ENCODE measurements at regions not wholly inside any gene's neighbourhood (a gene's known extent, or its start where the extent isn't known, plus 50 kb on each side); places are given as distances from the start of the nearest gene placed in this dataset.
A peak's percentile ranks its signal among the peaks of the same experiment; 100 is the strongest.

- no peak for TF ChIP-seq CTCF (IDR thresholded peaks at IDR 0.05)
- ATAC-seq, result no peak
- H3K4me3 ChIP-seq, result no peak overlapping the region
- H3K4me1 ChIP-seq, result no peaks in the 10 kb centered on the region
- H3K36me3 ChIP-seq, result no peaks in the 10 kb centered on the region
- H3K27ac ChIP-seq, result no peak overlapping the region
- intact Hi-C loops (cut with DNase I), result no loop called here
- no peaks in the 10 kb centered on the region for H3K9me3 ChIP-seq
- no peaks in the 10 kb centered on the region for H3K27me3 ChIP-seq (ENCODE audit: low read depth)
- no peak for DNase-seq
Measured at GRCh38 chrX:17292111-17292527, 82.9 kb upstream of the NHS start.

- H3K4me3 ChIP-seq, result no peak overlapping the region
- no peaks in the 10 kb centered on the region for H3K9me3 ChIP-seq
- DNase-seq (no peak), ATAC-seq (no peak)
- H3K36me3 ChIP-seq, result no peaks in the 10 kb centered on the region
- intact Hi-C loops (cut with DNase I), result no loop called here
- no peak for TF ChIP-seq CTCF (IDR thresholded peaks at IDR 0.05)
- H3K27me3 ChIP-seq (ENCODE audit: low read depth), result no peaks in the 10 kb centered on the region
- H3K4me1 ChIP-seq, result no peaks in the 10 kb centered on the region
- no peak overlapping the region for H3K27ac ChIP-seq
Measured at GRCh38 chrX:17294561-17294960, 80.4 kb upstream of the NHS start.

GRCh38 chrX:17295791-17296190 is 79.2 kb upstream of the NHS start:
- no peak for ATAC-seq
- H3K27ac ChIP-seq, result no peak overlapping the region
- H3K4me1 ChIP-seq, result no peaks in the 10 kb centered on the region
- H3K9me3 ChIP-seq, result no peaks in the 10 kb centered on the region
- no peaks in the 10 kb centered on the region for H3K36me3 ChIP-seq
- no peak for TF ChIP-seq CTCF (IDR thresholded peaks at IDR 0.05)
- H3K27me3 ChIP-seq (ENCODE audit: low read depth), result no peaks in the 10 kb centered on the region
- intact Hi-C loops (cut with DNase I), result no loop called here
- DNase-seq, result no peak
- H3K4me3 ChIP-seq, result no peak overlapping the region

- no peak for ATAC-seq
- Histone ChIP-seq H3K36me3 (no peaks in the 10 kb centered on the region), H3K9me3 (no peaks in the 10 kb centered on the region), H3K4me3 (no peak overlapping the region), H3K4me1 (no peaks in the 10 kb centered on the region), H3K27me3 (ENCODE audit: low read depth) (no peaks in the 10 kb centered on the region), H3K27ac (no peak overlapping the region)
- DNase-seq, result no peak
- TF ChIP-seq CTCF (IDR thresholded peaks at IDR 0.05), result no peak
- intact Hi-C loops (cut with DNase I), result no loop called here
Measured at GRCh38 chrX:17298564-17298963, 76.4 kb upstream of the NHS start.

- H3K4me3 ChIP-seq, result peak overlapping the region; percentile 14
- intact Hi-C loops (cut with DNase I), result no loop called here
- DNase-seq, result no peak
Measured at GRCh38 chrX:17299206-17299605, 75.8 kb upstream of the NHS start.

More at GRCh38 chrX:17299206-17299605, 75.8 kb upstream of the NHS start:
- Histone ChIP-seq H3K9me3 (no peaks in the 10 kb centered on the region), H3K27me3 (ENCODE audit: low read depth) (no peaks in the 10 kb centered on the region), H3K27ac (no peak overlapping the region), H3K4me1 (no peaks in the 10 kb centered on the region), H3K36me3 (no peaks in the 10 kb centered on the region)
- no peak for ATAC-seq
- TF ChIP-seq CTCF (IDR thresholded peaks at IDR 0.05), result no peak
